ENCODE measurements at regions not wholly inside any gene's neighbourhood (a gene's known extent, or its start where the extent isn't known, plus 50 kb on each side); places are given as distances from the start of the nearest gene placed in this dataset.

- no peaks in the 10 kb centered on the region for H3K9me3 ChIP-seq (ENCODE audit: insufficient read depth, low read depth, low read length)
- H3K27ac ChIP-seq (ENCODE audit: low read depth, low read length) = no peak overlapping the region
Measured at GRCh38 chr2:156098506-156098905, 234.0 kb downstream of the NR4A2 start.

GRCh38 chr2:156088587-156088986 lies 243.9 kb downstream of the NR4A2 start:
- Histone ChIP-seq H3K4me3 (ENCODE audit: low read length) (no peak overlapping the region), H3K9ac (ENCODE audit: low read depth, low read length) (no peak overlapping the region), H3K9me3 (ENCODE audit: insufficient read depth, low read depth, low read length) (0 out of 2 replicates have a peak, but pooled peaks cover 2% of the 10 kb centered on the region), H3K4me1 (ENCODE audit: insufficient read depth, low read length) (no peaks in the 10 kb centered on the region), H3K27ac (ENCODE audit: low read depth, low read length) (no peak overlapping the region), H3K27me3 (ENCODE audit: insufficient read depth, low read length) (no peaks in the 10 kb centered on the region), H3K36me3 (ENCODE audit: insufficient read depth, low read length) (no peaks in the 10 kb centered on the region; the same call in 1 of the 2 replicates)
- 92% methylated on average over 4 of the region's 5 CpGs for WGBS

More at GRCh38 chr2:156098506-156098905, 234.0 kb downstream of the NR4A2 start:
- H3K36me3 ChIP-seq (ENCODE audit: insufficient read depth, low read length) = no peaks in the 10 kb centered on the region
- H3K27me3 ChIP-seq (ENCODE audit: insufficient read depth, low read length) = no peaks in the 10 kb centered on the region
- H3K4me3 ChIP-seq (ENCODE audit: low read length) = no peak overlapping the region
- WGBS = 83% methylated on average over 2 of the region's 2 CpGs
- H3K9ac ChIP-seq (ENCODE audit: low read depth, low read length) = no peak overlapping the region
- peaks cover 18% of the 10 kb centered on the region for H3K4me1 ChIP-seq (ENCODE audit: insufficient read depth, low read length)

GRCh38 chr2:156087875-156088274 lies 244.6 kb downstream of the NR4A2 start:
- Histone ChIP-seq H3K27ac (ENCODE audit: low read depth, low read length) (no peak overlapping the region), H3K9ac (ENCODE audit: low read depth, low read length) (no peak overlapping the region), H3K9me3 (ENCODE audit: insufficient read depth, low read depth, low read length) (peaks cover 4% of the 10 kb centered on the region; the same call in 1 of the 2 replicates), H3K27me3 (ENCODE audit: insufficient read depth, low read length) (no peaks in the 10 kb centered on the region), H3K36me3 (ENCODE audit: insufficient read depth, low read length) (no peaks in the 10 kb centered on the region; the same call in 1 of the 2 replicates), H3K4me1 (ENCODE audit: insufficient read depth, low read length) (no peaks in the 10 kb centered on the region), H3K4me3 (ENCODE audit: low read length) (no peak overlapping the region)
- WGBS = 92% methylated on average over 1 of the region's 2 CpGs

GRCh38 chr2:156083763-156084493 lies 248.6 kb downstream of the NR4A2 start:
- no peak overlapping the region for H3K27ac ChIP-seq (ENCODE audit: low read depth, low read length)
- no peaks in the 10 kb centered on the region; the same call in 1 of the 2 replicates for H3K36me3 ChIP-seq (ENCODE audit: insufficient read depth, low read length)
- H3K9me3 ChIP-seq (ENCODE audit: insufficient read depth, low read depth, low read length) = peaks cover 6% of the 10 kb centered on the region; the same call in 1 of the 2 replicates
- H3K9ac ChIP-seq (ENCODE audit: low read depth, low read length) = no peak overlapping the region
- 93% methylated on average over 15 of the region's 15 CpGs for WGBS
- H3K27me3 ChIP-seq (ENCODE audit: insufficient read depth, low read length) = no peaks in the 10 kb centered on the region
- H3K4me1 ChIP-seq (ENCODE audit: insufficient read depth, low read length) = no peaks in the 10 kb centered on the region
- H3K4me3 ChIP-seq (ENCODE audit: low read length) = no peak overlapping the region

- Histone ChIP-seq H3K36me3 (ENCODE audit: insufficient read depth, low read length) (no peaks in the 10 kb centered on the region; the same call in 1 of the 2 replicates), H3K9me3 (ENCODE audit: insufficient read depth, low read depth, low read length) (peaks cover 6% of the 10 kb centered on the region; the same call in 1 of the 2 replicates), H3K9ac (ENCODE audit: low read depth, low read length) (no peak overlapping the region), H3K27me3 (ENCODE audit: insufficient read depth, low read length) (no peaks in the 10 kb centered on the region), H3K4me3 (ENCODE audit: low read length) (no peak overlapping the region), H3K4me1 (ENCODE audit: insufficient read depth, low read length) (no peaks in the 10 kb centered on the region), H3K27ac (ENCODE audit: low read depth, low read length) (no peak overlapping the region)
- 93% methylated on average over 2 of the region's 2 CpGs for WGBS
Measured at GRCh38 chr2:156079845-156080244, 252.7 kb downstream of the NR4A2 start.

GRCh38 chr2:156077041-156077742 lies 255.3 kb downstream of the NR4A2 start:
- Histone ChIP-seq H3K9me3 (ENCODE audit: insufficient read depth, low read depth, low read length) (no peaks in the 10 kb centered on the region), H3K27me3 (ENCODE audit: insufficient read depth, low read length) (no peaks in the 10 kb centered on the region), H3K4me1 (ENCODE audit: insufficient read depth, low read length) (no peaks in the 10 kb centered on the region), H3K4me3 (ENCODE audit: low read length) (no peak overlapping the region), H3K27ac (ENCODE audit: low read depth, low read length) (no peak overlapping the region), H3K36me3 (ENCODE audit: insufficient read depth, low read length) (no peaks in the 10 kb centered on the region), H3K9ac (ENCODE audit: low read depth, low read length) (no peak overlapping the region)
- WGBS = 100% methylated on average over 1 of the region's 1 CpG

GRCh38 chr2:156065912-156066311 lies 266.6 kb downstream of the NR4A2 start:
- Histone ChIP-seq H3K27ac (ENCODE audit: low read depth, low read length) (no peak overlapping the region), H3K9ac (ENCODE audit: low read depth, low read length) (no peak overlapping the region), H3K36me3 (ENCODE audit: insufficient read depth, low read length) (no peaks in the 10 kb centered on the region), H3K27me3 (ENCODE audit: insufficient read depth, low read length) (no peaks in the 10 kb centered on the region), H3K9me3 (ENCODE audit: insufficient read depth, low read depth, low read length) (no peaks in the 10 kb centered on the region), H3K4me1 (ENCODE audit: insufficient read depth, low read length) (no peaks in the 10 kb centered on the region), H3K4me3 (ENCODE audit: low read length) (no peak overlapping the region)
- WGBS = 97% methylated on average over 3 of the region's 4 CpGs

GRCh38 chr2:156064540-156064939 lies 268.0 kb downstream of the NR4A2 start:
- WGBS = 92% methylated on average over 1 of the region's 1 CpG
- H3K27ac ChIP-seq (ENCODE audit: low read depth, low read length) = no peak overlapping the region
- H3K4me1 ChIP-seq (ENCODE audit: insufficient read depth, low read length) = peaks cover 4% of the 10 kb centered on the region; the same call in 1 of the 2 replicates
- no peaks in the 10 kb centered on the region for H3K36me3 ChIP-seq (ENCODE audit: insufficient read depth, low read length)
- H3K9ac ChIP-seq (ENCODE audit: low read depth, low read length) = no peak overlapping the region
- H3K4me3 ChIP-seq (ENCODE audit: low read length) = no peak overlapping the region
- no peaks in the 10 kb centered on the region for H3K27me3 ChIP-seq (ENCODE audit: insufficient read depth, low read length)
- no peaks in the 10 kb centered on the region for H3K9me3 ChIP-seq (ENCODE audit: insufficient read depth, low read depth, low read length)

- no peak overlapping the region for H3K9ac ChIP-seq (ENCODE audit: low read depth, low read length)
- H3K36me3 ChIP-seq (ENCODE audit: insufficient read depth, low read length) = no peaks in the 10 kb centered on the region
- no peaks in the 10 kb centered on the region for H3K9me3 ChIP-seq (ENCODE audit: insufficient read depth, low read depth, low read length)
- no peak overlapping the region for H3K4me3 ChIP-seq (ENCODE audit: low read length)
- WGBS = 67% methylated on average over 1 of the region's 1 CpG
- peaks cover 4% of the 10 kb centered on the region; the same call in 1 of the 2 replicates for H3K4me1 ChIP-seq (ENCODE audit: insufficient read depth, low read length)
- H3K27ac ChIP-seq (ENCODE audit: low read depth, low read length) = no peak overlapping the region
- H3K27me3 ChIP-seq (ENCODE audit: insufficient read depth, low read length) = no peaks in the 10 kb centered on the region
Measured at GRCh38 chr2:156057647-156058046, 274.9 kb downstream of the NR4A2 start.

GRCh38 chr2:156054983-156055382 lies 277.5 kb downstream of the NR4A2 start:
- Histone ChIP-seq H3K27me3 (ENCODE audit: insufficient read depth, low read length) (no peaks in the 10 kb centered on the region), H3K4me3 (ENCODE audit: low read length) (no peak overlapping the region), H3K27ac (ENCODE audit: low read depth, low read length) (no peak overlapping the region), H3K9me3 (ENCODE audit: insufficient read depth, low read depth, low read length) (no peaks in the 10 kb centered on the region), H3K36me3 (ENCODE audit: insufficient read depth, low read length) (no peaks in the 10 kb centered on the region), H3K9ac (ENCODE audit: low read depth, low read length) (no peak overlapping the region), H3K4me1 (ENCODE audit: insufficient read depth, low read length) (0 out of 2 replicates have a peak, but pooled peaks cover under 1% of the 10 kb centered on the region)
- 93% methylated on average over 1 of the region's 2 CpGs for WGBS

- no peaks in the 10 kb centered on the region for H3K27me3 ChIP-seq (ENCODE audit: insufficient read depth, low read length)
- H3K27ac ChIP-seq (ENCODE audit: low read depth, low read length) = no peak overlapping the region
- no peak overlapping the region for H3K9ac ChIP-seq (ENCODE audit: low read depth, low read length)
- peaks cover 7% of the 10 kb centered on the region; the same call in 1 of the 2 replicates for H3K4me1 ChIP-seq (ENCODE audit: insufficient read depth, low read length)
- H3K9me3 ChIP-seq (ENCODE audit: insufficient read depth, low read depth, low read length) = no peaks in the 10 kb centered on the region
- H3K36me3 ChIP-seq (ENCODE audit: insufficient read depth, low read length) = no peaks in the 10 kb centered on the region
- 98% methylated on average over 2 of the region's 2 CpGs for WGBS
- no peak overlapping the region for H3K4me3 ChIP-seq (ENCODE audit: low read length)
Measured at GRCh38 chr2:156046900-156047299, 285.6 kb downstream of the NR4A2 start.

Measured in HUES64 (cell line).